Right lobe of liver (tissue), 6 donors: ENCODE measurements at regions not wholly inside any gene's neighbourhood (a gene's known extent, or its start where the extent isn't known, plus 50 kb on each side); places are given as distances from the start of the nearest gene placed in this dataset.
A peak's percentile ranks its signal among the peaks of the same experiment; 100 is the strongest.

ENCODE experiments used
- ATAC-seq, 4 donors: fragments of 200-7000 bp; cut with Tn5 transposase; one replicate each; pipeline ENCODE4 v1.9.1; 2020; ENCODE audit warnings: mild to moderate bottlenecking in 4 of 4, moderate library complexity in 4 of 4
- DNase-seq, 3 donors: peaks; one replicate each; pipeline ENCODE4 v3.0.0-alpha.2; 2020
- H3K27ac ChIP-seq, 3 donors: fragments of 200-600 bp; one replicate each; pipeline ENCODE4 v1.8.0; 2022
- H3K27me3 ChIP-seq, 2 donors: fragments of 200-600 bp; one replicate each; pipeline ENCODE4 v1.8.0; 2022
- H3K36me3 ChIP-seq, 4 donors: fragments of 200-600 bp; sonication (generic) in 1 of 4; one replicate each; pipeline versions ENCODE4 v1.5.1 to v1.8.0; 2017 to 2022; ENCODE audit warnings: control low read depth in 1 of 4
- H3K4me1 ChIP-seq, 4 donors: fragments of 200-600 bp; sonication (generic) in 1 of 4; one replicate each; pipeline versions ENCODE4 v1.5.1 to v1.8.0; 2017 to 2022; ENCODE audit warnings: control low read depth in 1 of 4
- H3K4me3 ChIP-seq, 3 donors: fragments of 200-600 bp; one replicate each; pipeline ENCODE4 v1.8.0; 2022
- H3K9me3 ChIP-seq, 4 donors: fragments of 200-600 bp; sonication (generic) in 1 of 4; one replicate each; pipeline versions ENCODE4 v1.5.1 to v1.8.0; 2017 to 2022; ENCODE audit warnings: control low read depth in 1 of 4
- CTCF ChIP-seq, 4 donors: fragments of 200-600 bp in 3 of 4; fragments of 450-650 bp in 1 of 4; IDR thresholded peaks; one replicate each; pipeline versions ENCODE4 v1.5.1 to v1.8.0; 2016 to 2022; ENCODE audit warnings: antibody characterized with exemption in 4 of 4, mild to moderate bottlenecking in 2 of 4
- POLR2A ChIP-seq: fragments of 450-650 bp; IDR thresholded peaks from one replicate; pipeline ENCODE4 v1.6.1; 2017; ENCODE audit warnings: antibody characterized with exemption, mild to moderate bottlenecking
- whole genome bisulfite sequencing: methylation state at CpG from one replicate; pipeline ENCODE4 v1.1.6; 2018; ENCODE audit warnings: low coverage, low lambda C conversion rate; ENCODE audit not compliant: insufficient coverage; ENCODE audit errors: missing lambda C conversion rate; 5-methylcytosine and 5-hydroxymethylcytosine counted together
- intact Hi-C, 2 donors: fragments of 100-400 bp; cut with DNase I; formaldehyde crosslinking; loops; one replicate each; pipeline versions ENCODE4 v1.11.2 to v1.14.1; 2022
- donor health status: DM: no; HTN: yes; CAD: no.
- donor health status: DM: no; HTN: no; CAD: no.
- donor health status: DM: no; HTN: no; CAD: no.
- donor health status: DM: no; HTN: yes; CAD: no.
- donor health status: DM: no; HTN: yes; CAD: no.

GRCh38 chr7:91777522-91777921, 103.0 kb downstream of the MTERF1 start:
- no peaks in the 10 kb centered on the region for H3K27me3 ChIP-seq
- no peak overlapping the region for H3K27ac ChIP-seq
- no peak for TF ChIP-seq CTCF (IDR thresholded peaks at IDR 0.05)
- TF ChIP-seq POLR2A: no peak
- intact Hi-C loops: no loop called here
- no peak overlapping the region for H3K4me3 ChIP-seq
- no peaks in the 10 kb centered on the region for H3K4me1 ChIP-seq
- H3K9me3 ChIP-seq: no peaks in the 10 kb centered on the region
- WGBS: 65% methylated on average over 3 of the region's 3 CpGs
- DNase-seq (no peak), ATAC-seq (no peak)
- H3K36me3 ChIP-seq: no peaks in the 10 kb centered on the region

GRCh38 chr7:91778416-91778815, 102.1 kb downstream of the MTERF1 start:
- WGBS: 44% methylated on average over 1 of the region's 1 CpG
- ATAC-seq (no peak), DNase-seq (no peak)
- Histone ChIP-seq H3K36me3 (no peaks in the 10 kb centered on the region), H3K4me1 (no peaks in the 10 kb centered on the region), H3K27ac (no peak overlapping the region), H3K27me3 (no peaks in the 10 kb centered on the region), H3K4me3 (no peak overlapping the region), H3K9me3 (no peaks in the 10 kb centered on the region)
- TF ChIP-seq POLR2A: no peak
- TF ChIP-seq CTCF (IDR thresholded peaks at IDR 0.05): no peak
- intact Hi-C loops: no loop called here

GRCh38 chr7:91780521-91780920, 100.0 kb downstream of the MTERF1 start:
- 81% methylated on average over 5 of the region's 5 CpGs for WGBS
- H3K4me3 ChIP-seq: no peak overlapping the region
- DNase-seq (no peak), ATAC-seq (no peak)
- intact Hi-C loops: loop anchor here in 1 of 2 donors (10.0 kb wide), 1 partner anchor 686 kb away; no protein-coding TSS in a partner anchor
- TF ChIP-seq CTCF (IDR thresholded peaks at IDR 0.05) (no peak), POLR2A (no peak)
- no peak overlapping the region for H3K27ac ChIP-seq
- H3K36me3 ChIP-seq: no peaks in the 10 kb centered on the region
- no peaks in the 10 kb centered on the region for H3K27me3 ChIP-seq
- H3K9me3 ChIP-seq: no peaks in the 10 kb centered on the region
- no peaks in the 10 kb centered on the region for H3K4me1 ChIP-seq

GRCh38 chr7:91784469-91784868, 96.0 kb downstream of the MTERF1 start:
- no peaks in the 10 kb centered on the region for H3K36me3 ChIP-seq
- WGBS: 36% methylated on average over 3 of the region's 3 CpGs
- DNase-seq: no peak
- H3K9me3 ChIP-seq: no peaks in the 10 kb centered on the region
- no peak overlapping the region for H3K27ac ChIP-seq
- ATAC-seq: peak in 3 of 4 donors; percentile 27 to 68 (median 36)
- no peaks in the 10 kb centered on the region for H3K27me3 ChIP-seq
- no peaks in the 10 kb centered on the region for H3K4me1 ChIP-seq
- intact Hi-C loops: loop anchor here in 1 of 2 donors (10.0 kb wide), 1 partner anchor 690 kb away; no protein-coding TSS in a partner anchor
- TF ChIP-seq CTCF (IDR thresholded peaks at IDR 0.05) (peak; percentile 21 to 36 (median 33)), POLR2A (no peak)
- no peak overlapping the region for H3K4me3 ChIP-seq

- 64% methylated on average over 2 of the region's 2 CpGs for WGBS
- no peak for ATAC-seq
- Histone ChIP-seq H3K27ac (no peak overlapping the region), H3K4me1 (no peaks in the 10 kb centered on the region), H3K27me3 (no peaks in the 10 kb centered on the region), H3K4me3 (no peak overlapping the region), H3K9me3 (no peaks in the 10 kb centered on the region), H3K36me3 (no peaks in the 10 kb centered on the region)
- no peak for DNase-seq
- intact Hi-C loops: loop anchor here in 1 of 2 donors (10.0 kb wide), 1 partner anchor 693 kb away; no protein-coding TSS in a partner anchor
- no peak for TF ChIP-seq CTCF (IDR thresholded peaks at IDR 0.05)
- TF ChIP-seq POLR2A: no peak
Observed at GRCh38 chr7:91787931-91788330, 92.6 kb downstream of the MTERF1 start.
